Activated CD4-positive, alpha-beta T cell treated with anti-CD3 and anti-CD28 coated beads for 48 hours (primary cell): ENCODE measurements at regions not wholly inside any gene's neighbourhood (a gene's known extent, or its start where the extent isn't known, plus 50 kb on each side); places are given as distances from the start of the nearest gene placed in this dataset.

Source experiments
- DNase-seq: peaks from one replicate; pipeline ENCODE4 v3.0.0-alpha.2; 2020

- no peak for DNase-seq
These were observed 494.2 kb downstream of the ZNF608 start for GRCh38 chr5:124252191-124252638.

- no peak for DNase-seq
These were observed 501.2 kb downstream of the ZNF608 start for GRCh38 chr5:124245276-124245675.

- DNase-seq, result no peak
These were observed 505.7 kb downstream of the ZNF608 start for GRCh38 chr5:124240732-124241131.

GRCh38 chr5:124239572-124239971, 506.9 kb downstream of the ZNF608 start:
- DNase-seq, result no peak

DNA sequence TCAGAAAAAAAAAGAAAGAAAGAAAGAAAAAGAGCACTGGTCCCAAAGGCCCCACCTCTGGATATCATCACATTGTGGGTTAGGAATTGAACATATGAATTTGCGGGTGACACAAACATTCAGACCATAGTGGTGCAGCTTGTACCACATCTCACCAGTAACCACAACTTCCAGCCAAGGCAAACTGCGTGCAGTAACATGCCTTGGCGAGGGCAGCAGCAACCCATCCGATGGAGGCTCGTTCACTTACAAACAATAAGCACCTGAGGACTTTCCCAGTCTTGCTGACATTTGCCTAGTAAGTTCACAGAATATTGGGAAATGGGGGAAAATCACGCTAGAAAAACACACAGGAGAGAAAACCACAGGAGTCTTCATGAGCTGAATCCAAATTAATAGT, 508.1 kb downstream of the ZNF608 start:
- no peak for DNase-seq

DNA sequence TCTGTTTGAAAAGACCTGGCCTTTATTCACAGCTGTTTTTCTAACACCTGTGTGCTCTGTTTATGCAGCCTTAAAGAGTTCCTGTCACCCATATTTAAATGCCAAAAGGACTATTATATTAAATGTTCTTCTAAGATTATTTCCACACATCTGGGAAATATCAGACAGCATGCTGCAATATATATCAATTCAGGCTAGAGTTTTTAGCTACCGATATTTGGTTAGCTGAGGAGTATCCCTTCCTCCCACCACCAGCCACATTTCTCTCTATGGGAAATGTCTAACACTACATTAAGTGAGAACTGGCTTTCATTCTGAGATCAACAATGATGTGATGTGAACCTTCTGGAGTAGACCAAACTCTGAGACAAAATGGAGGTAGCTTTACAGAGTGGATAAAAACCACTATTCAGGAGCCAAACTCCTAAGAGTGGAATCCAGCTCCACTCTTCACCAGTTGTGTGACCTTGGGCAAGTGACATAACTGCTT, 509.2 kb downstream of the ZNF608 start:
- no peak for DNase-seq

DNA sequence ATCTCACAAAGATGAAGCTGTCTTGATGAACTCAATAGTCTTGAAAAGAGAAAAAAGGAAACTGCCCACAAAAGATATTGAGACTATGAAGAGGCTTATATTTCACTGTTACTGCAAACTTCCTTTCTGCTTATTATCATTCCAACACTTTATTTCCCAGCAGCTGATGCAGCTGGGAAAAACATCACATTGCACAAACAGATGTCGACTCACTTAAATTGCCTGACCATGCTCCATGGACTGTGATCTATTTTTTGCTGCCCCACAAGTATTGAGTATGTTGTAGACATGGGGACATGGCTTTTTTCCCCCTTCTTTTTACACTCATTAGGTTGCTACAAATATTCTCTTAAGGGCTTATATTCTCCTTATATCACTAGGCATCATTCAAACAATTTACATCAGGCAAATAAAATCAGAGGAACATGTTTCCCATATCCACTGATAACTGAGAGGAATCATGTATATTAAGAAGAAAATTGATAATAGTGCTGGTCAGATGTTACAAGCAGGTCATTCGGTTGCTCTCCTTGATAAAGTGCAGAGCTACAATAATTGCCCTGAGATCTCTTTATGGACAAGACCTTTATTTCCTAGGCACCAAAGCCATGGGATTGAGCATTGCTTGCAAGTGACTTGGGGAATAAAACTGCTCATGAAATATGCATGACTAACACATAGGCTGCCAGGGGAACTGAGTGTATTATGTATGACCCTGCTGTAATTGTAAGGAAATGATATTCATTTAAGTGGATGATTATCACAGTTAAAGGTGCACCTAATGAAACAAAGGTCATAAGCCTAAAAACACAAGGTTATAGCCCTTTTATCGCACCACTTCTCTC, 509.9 kb downstream of the ZNF608 start:
- DNase-seq, result no peak

GRCh38 chr5:124235576-124235975, 510.9 kb downstream of the ZNF608 start:
- no peak for DNase-seq

DNA sequence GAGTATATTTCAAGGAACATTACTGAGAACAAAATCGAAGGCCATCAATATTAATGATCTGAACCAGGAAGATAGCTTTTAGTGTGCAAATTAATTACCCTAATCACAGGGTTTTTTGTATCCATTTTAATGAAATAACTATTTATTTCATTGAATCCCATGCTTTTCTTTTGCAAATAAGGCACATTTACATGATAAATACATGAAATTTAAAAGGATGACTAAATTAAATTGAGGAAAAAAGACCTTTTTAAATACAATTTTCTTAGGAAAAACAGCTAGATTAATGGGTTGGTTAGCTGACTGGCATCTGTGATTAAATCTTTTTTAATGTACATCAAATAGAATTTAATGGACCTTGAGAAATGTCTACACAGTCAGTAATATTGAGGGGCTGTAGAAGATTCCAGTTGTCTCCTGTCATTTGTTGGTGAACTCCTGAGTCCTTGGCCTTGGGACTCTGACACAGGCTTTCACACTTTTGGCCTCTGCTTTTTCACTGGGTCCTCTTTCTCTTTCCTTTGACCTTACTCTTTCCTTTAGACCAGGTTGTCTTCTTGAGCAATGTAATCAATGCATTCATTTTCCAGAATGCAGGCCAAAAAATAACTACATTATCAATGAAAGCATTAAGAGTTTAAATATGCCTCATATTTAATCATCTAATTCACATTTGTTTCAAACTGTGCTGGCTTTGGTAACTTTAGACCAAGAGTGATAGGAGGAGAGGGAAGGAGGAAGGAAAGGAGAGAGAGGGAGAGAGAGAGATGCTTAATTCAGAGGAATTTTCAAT, 511.5 kb downstream of the ZNF608 start:
- no peak for DNase-seq

- no peak for DNase-seq
These were observed 512.2 kb downstream of the ZNF608 start for GRCh38 chr5:124234022-124234769.

DNA sequence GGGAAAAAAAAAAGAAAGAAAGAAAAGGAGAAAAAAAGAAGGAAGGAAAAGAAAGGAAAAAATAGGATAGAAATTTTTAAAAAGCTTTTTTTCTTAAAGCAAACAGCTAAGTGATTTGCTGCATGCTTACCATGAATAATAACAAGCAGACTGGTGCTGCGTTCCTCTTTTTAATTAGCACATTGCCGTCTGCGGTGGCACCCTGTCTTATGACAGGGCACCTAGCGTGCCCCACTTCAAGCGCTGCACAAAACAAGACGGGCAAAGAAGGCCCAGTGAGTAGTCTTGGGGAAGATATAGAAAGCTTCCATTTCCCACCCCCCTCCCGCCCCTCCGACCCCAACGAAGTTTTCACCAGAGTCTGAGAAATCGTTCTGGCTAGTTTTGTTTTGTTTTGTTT, 513.9 kb downstream of the ZNF608 start:
- DNase-seq, result no peak

DNA sequence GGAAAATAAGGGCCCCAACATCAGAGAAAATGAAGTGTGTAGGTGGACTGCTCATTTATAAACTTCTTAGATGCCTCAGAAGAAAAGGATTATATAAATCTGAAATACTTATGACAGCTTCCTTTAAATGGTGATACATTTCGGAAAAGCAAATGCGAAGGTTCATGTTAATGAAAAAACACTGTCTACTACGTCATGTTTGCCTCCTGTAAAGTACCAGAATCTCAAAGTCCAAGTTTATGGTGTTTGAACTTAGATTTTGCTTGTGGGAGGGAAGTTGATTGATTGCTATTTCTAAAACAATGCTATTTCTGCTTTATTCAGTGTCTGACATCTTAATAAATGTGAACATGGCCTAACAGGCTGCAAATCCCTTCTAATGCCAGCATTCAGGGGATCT, 514.6 kb downstream of the ZNF608 start:
- no peak for DNase-seq

DNA sequence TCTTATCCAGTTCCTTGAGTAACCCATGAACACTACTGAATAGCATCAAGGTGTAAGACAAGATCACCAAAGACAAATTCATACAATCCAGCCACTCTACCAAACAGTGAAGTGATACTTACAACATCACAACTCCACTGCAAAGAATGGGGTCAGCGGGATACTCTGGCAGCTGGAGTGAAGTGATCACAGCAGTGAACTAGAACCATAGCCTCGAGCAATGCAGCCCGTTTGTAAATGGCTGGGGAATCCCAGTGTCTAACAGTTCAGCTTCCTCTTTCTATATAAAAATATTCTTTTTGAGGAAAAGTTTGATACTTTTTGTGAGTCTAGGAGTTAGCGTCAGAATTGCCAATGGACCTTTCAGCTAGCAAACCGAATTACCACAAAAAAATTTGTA, 515.2 kb downstream of the ZNF608 start:
- DNase-seq, result no peak

- DNase-seq, result no peak
These were observed 516.0 kb downstream of the ZNF608 start for GRCh38 chr5:124230456-124230855.

GRCh38 chr5:124229352-124229751, 517.1 kb downstream of the ZNF608 start:
- no peak for DNase-seq

DNA sequence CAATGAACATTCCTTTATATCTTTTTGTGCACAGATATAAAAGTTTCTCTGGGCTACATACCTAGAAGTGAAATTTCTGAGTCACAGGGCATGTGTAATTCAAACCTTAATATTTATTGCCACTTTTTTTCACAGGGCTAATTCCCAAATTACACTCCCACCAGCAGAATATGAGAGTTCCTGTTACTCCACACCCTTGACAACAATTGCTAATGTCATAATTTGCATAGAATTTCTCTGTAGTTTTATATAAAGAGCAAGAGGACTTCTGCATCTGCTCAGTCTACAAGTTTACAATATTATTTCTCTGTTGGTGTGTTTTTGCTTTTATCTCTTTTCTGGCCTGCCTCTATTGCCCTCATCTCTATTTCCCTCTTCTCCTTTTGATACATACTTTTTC, 518.5 kb downstream of the ZNF608 start:
- DNase-seq, result no peak

GRCh38 chr5:124220418-124220817, 526.0 kb downstream of the ZNF608 start:
- DNase-seq, result no peak

GRCh38 chr5:124212934-124213333, 533.5 kb downstream of the ZNF608 start:
- DNase-seq, result no peak

DNA sequence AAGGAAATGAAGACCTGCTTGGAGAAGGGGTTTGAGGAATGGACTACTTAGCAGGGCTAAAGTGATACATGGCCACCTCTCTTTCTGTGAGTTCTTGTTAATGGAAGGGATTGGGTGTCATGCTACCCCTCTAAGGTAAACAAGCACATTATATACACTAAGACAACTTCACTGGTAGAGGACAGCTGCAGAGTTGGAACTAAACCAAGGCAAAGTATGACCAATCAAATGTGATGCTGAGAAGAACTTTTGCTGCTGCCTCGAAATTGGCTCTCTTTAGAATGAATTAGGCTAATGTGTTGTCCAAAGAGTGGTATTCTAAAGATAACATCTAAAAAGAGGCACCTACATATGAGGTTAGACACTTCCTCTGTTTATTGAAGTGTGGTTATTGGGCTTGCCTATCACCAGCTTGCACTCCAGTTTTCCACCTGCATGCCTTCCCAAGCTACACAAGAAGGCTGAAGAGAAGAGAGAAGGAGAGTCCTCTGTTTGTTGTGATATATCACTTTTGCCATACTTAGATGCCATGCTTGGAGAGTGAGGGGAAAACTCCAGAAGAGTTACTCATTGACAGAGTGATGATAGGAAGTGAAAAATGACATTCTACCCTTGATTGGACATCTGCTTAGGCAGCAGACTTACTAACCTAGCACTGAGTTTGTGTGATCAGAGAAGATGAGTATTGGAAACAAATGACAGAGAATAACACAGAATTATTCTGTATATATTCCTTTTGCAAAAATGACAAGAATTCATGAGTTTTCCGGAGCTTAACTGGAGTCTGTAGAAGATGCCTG, 536.1 kb downstream of the ZNF608 start:
- DNase-seq, result no peak

DNA sequence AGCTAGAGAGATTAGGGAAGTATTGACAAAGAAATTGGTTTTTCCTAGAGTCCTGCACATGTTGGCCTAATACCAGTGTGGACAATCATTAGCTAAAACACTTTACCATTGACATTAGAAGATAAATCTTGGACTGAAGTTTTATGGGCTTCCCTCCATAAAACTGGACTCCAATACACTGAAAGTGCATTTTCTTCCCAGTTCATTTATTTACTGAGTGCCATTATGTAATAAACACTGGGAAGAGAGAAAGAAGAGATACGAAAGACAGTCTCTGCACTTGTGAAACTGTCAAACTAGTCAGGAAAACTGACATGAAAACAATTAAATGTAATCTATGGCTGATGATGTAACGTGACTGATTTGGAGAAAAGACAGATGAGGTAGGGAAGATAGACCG, 539.3 kb downstream of the ZNF608 start:
- DNase-seq, result no peak

DNA sequence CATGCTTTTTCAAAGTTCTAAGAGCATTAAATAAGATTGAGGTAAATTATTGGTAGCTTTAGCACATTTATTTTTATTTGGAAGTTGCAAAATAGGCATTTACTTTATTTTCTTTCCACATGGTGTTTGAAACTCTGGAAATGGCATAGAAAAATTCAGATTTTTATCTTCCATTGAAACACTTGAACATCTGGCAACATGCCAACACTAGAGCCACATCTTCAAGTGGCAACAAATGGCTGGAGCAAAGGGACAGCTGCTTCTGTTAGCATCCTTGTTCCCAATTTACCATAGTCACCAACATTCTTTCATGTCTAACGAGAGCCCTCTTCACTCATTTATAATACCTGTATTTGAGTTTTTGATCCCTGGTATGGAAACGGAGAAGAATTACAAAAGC, 539.9 kb downstream of the ZNF608 start:
- no peak for DNase-seq

GRCh38 chr5:124203303-124203702, 543.1 kb downstream of the ZNF608 start:
- DNase-seq, result no peak
